ENCODE measurements at regions not wholly inside any gene's neighbourhood (a gene's known extent, or its start where the extent isn't known, plus 50 kb on each side); places are given as distances from the start of the nearest gene placed in this dataset.

- TF ChIP-seq CTCF (IDR thresholded peaks at IDR 0.05 in 8 of 11, conservative IDR thresholded peaks at IDR 0.05 in 3 of 11), result no peak
- TF ChIP-seq POLR2AphosphoS5 (IDR thresholded peaks at IDR 0.05), result no peak
- no peak for TF ChIP-seq POLR2A (IDR thresholded peaks at IDR 0.05)
These were observed 488.5 kb upstream of the MAN1A1 start for GRCh38 chr6:119838043-119838442.

Data from spleen (tissue), 7 donors.